Naive thymus-derived CD8-positive, alpha-beta T cell (primary cell): ENCODE measurements at regions not wholly inside any gene's neighbourhood (a gene's known extent, or its start where the extent isn't known, plus 50 kb on each side); places are given as distances from the start of the nearest gene placed in this dataset.
"Not testable (repeated sequence)": the region's sequence is repeated elsewhere in the genome, so short reads cannot be mapped to it uniquely, and the experiment has no call there.

ENCODE experiments used
- ATAC-seq, 2 donors: fragments of 150-1000 bp; cut with Tn5 transposase in 1 of 2; sonication (Bioruptor Pico), chemical (Tn5 transposase) in 1 of 2; 1 replicate in 1 of 2; 2 replicates in 1 of 2; pipeline ENCODE4 v1.10.0; 2021; ENCODE audit warnings: mild to moderate bottlenecking in 2 of 2, moderate library complexity in 2 of 2
- POLR2A ChIA-PET: fragments of 350-600 bp; sonication (Branson Sonifier 250); formaldehyde crosslinking; loops from one replicate; lab custom pipeline; 2021; ENCODE audit warnings: antibody characterized with exemption; lab: Charles Lee
- DNase-seq, 10 donors: peaks; one replicate each; pipeline versions ENCODE4 v3.0.0 to v3.0.0-alpha.2; 2020 to 2022
- H3K27ac Mint-ChIP-seq, 10 donors: one replicate each; pipeline ENCODE4 v1.8.0; 2020 to 2022; ENCODE audit warnings: mild to moderate bottlenecking in 10 of 10, mixed read lengths in 10 of 10, moderate library complexity in 4 of 10, inconsistent platforms in 1 of 10
- H3K27me3 Mint-ChIP-seq, 5 donors: one replicate each; pipeline ENCODE4 v1.8.0; 2021 to 2022; ENCODE audit warnings: mixed read lengths in 5 of 5
- H3K36me3 Mint-ChIP-seq, 3 donors: one replicate each; pipeline ENCODE4 v1.8.0; 2020 to 2022; ENCODE audit warnings: mixed read lengths in 3 of 3, mild to moderate bottlenecking in 2 of 3, inconsistent platforms in 1 of 3
- H3K4me1 Mint-ChIP-seq, 4 donors: one replicate each; pipeline ENCODE4 v1.8.0; 2021 to 2022; ENCODE audit warnings: mixed read lengths in 4 of 4
- H3K4me3 Mint-ChIP-seq, 10 donors: one replicate each; pipeline ENCODE4 v1.8.0; 2020 to 2022; ENCODE audit warnings: mild to moderate bottlenecking in 10 of 10, mixed read lengths in 10 of 10, moderate library complexity in 6 of 10, inconsistent platforms in 1 of 10
- H3K9me3 Mint-ChIP-seq, 9 donors: one replicate each; pipeline ENCODE4 v1.8.0; 2020 to 2022; ENCODE audit warnings: mixed read lengths in 9 of 9, mild to moderate bottlenecking in 3 of 9, inconsistent platforms in 1 of 9, moderate library complexity in 1 of 9

- peak overlapping the region in 6 of 10 donors; percentile 3 to 56 (median 28) for H3K27ac Mint-ChIP-seq
- no peak for DNase-seq
- H3K36me3 Mint-ChIP-seq: no peaks in the 10 kb centered on the region
- no peaks in the 10 kb centered on the region for H3K27me3 Mint-ChIP-seq
- H3K9me3 Mint-ChIP-seq: peaks cover 0 to 5% (median 2%) of the 10 kb centered on the region in 9 donors
- H3K4me1 Mint-ChIP-seq: peaks cover 21 to 51% (median 36%) of the 10 kb centered on the region in 4 donors
- peak overlapping the region in 1 of 10 donors; percentile 18 for H3K4me3 Mint-ChIP-seq
- POLR2A ChIA-PET: interaction anchor here (0.8 kb wide), 1 partner anchor 15 kb away, joined by 3 read pairs; no protein-coding TSS in a partner anchor
- no peak for ATAC-seq
These were observed 192.4 kb upstream of the RPL34 start for GRCh38 chr4:108427946-108428485.

- peak overlapping the region in 3 of 10 donors; percentile 27 to 80 (median 55) for H3K27ac Mint-ChIP-seq
- DNase-seq (no peak), ATAC-seq (no peak)
- POLR2A ChIA-PET: no interaction called here
- peaks cover 0 to 15% (median 4%) of the 10 kb centered on the region in 9 donors for H3K9me3 Mint-ChIP-seq
- peaks cover 0 to 6% (median 1%) of the 10 kb centered on the region in 3 donors for H3K36me3 Mint-ChIP-seq
- H3K4me3 Mint-ChIP-seq: no peak overlapping the region
- H3K27me3 Mint-ChIP-seq: no peaks in the 10 kb centered on the region
- peaks cover 11 to 39% (median 23%) of the 10 kb centered on the region in 4 donors for H3K4me1 Mint-ChIP-seq
These were observed 193.9 kb upstream of the RPL34 start for GRCh38 chr4:108426493-108426892.

- DNase-seq: no peak
- POLR2A ChIA-PET: no interaction called here
- Mint-ChIP-seq H3K27ac (peak overlapping the region in 4 of 10 donors; percentile 10 to 80 (median 32)), H3K27me3 (no peaks in the 10 kb centered on the region), H3K4me3 (no peak overlapping the region), H3K36me3 (peaks cover 0 to 6% (median 1%) of the 10 kb centered on the region in 3 donors), H3K9me3 (peaks cover 0 to 15% (median 4%) of the 10 kb centered on the region in 9 donors), H3K4me1 (peaks cover 10 to 34% (median 19%) of the 10 kb centered on the region in 4 donors)
- no peak for ATAC-seq
These were observed 194.4 kb upstream of the RPL34 start for GRCh38 chr4:108425988-108426387.

GRCh38 chr4:108417923-108418322 is 202.5 kb upstream of the RPL34 start:
- peaks cover 0 to 13% (median 2%) of the 10 kb centered on the region in 9 donors for H3K9me3 Mint-ChIP-seq
- POLR2A ChIA-PET: no interaction called here
- ATAC-seq (no peak), DNase-seq (no peak)
- no peak overlapping the region for H3K4me3 Mint-ChIP-seq
- H3K36me3 Mint-ChIP-seq: peaks cover 0 to 6% (median 1%) of the 10 kb centered on the region in 3 donors
- no peaks in the 10 kb centered on the region for H3K27me3 Mint-ChIP-seq
- H3K27ac Mint-ChIP-seq: peak overlapping the region in 3 of 10 donors; percentile 23 to 72 (median 26)
- peaks cover 6 to 31% (median 11%) of the 10 kb centered on the region in 4 donors for H3K4me1 Mint-ChIP-seq

- no peak overlapping the region for H3K4me3 Mint-ChIP-seq
- peaks cover 6 to 31% (median 11%) of the 10 kb centered on the region in 4 donors for H3K4me1 Mint-ChIP-seq
- POLR2A ChIA-PET: no interaction called here
- H3K27ac Mint-ChIP-seq: peak overlapping the region in 1 of 10 donors; percentile 51
- no peaks in the 10 kb centered on the region for H3K36me3 Mint-ChIP-seq
- ATAC-seq (no peak), DNase-seq (no peak)
- peaks cover 0 to 3% (median 0%) of the 10 kb centered on the region in 9 donors for H3K9me3 Mint-ChIP-seq
- H3K27me3 Mint-ChIP-seq: no peaks in the 10 kb centered on the region
These were observed 203.5 kb upstream of the RPL34 start for GRCh38 chr4:108416831-108417230.

- POLR2A ChIA-PET: no interaction called here
- no peaks in the 10 kb centered on the region for H3K9me3 Mint-ChIP-seq
- H3K36me3 Mint-ChIP-seq: no peaks in the 10 kb centered on the region
- no peak overlapping the region for H3K27ac Mint-ChIP-seq
- ATAC-seq (no peak), DNase-seq (no peak)
- no peaks in the 10 kb centered on the region for H3K27me3 Mint-ChIP-seq
- H3K4me3 Mint-ChIP-seq: no peak overlapping the region
- H3K4me1 Mint-ChIP-seq: peaks cover 5 to 28% (median 11%) of the 10 kb centered on the region in 4 donors
These were observed 205.0 kb upstream of the RPL34 start for GRCh38 chr4:108415389-108415788.

GRCh38 chr4:108411836-108412235 is 208.5 kb upstream of the RPL34 start:
- H3K4me1 Mint-ChIP-seq: peaks cover 0 to 9% (median 5%) of the 10 kb centered on the region in 4 donors
- no peak for DNase-seq
- ATAC-seq: no peak
- POLR2A ChIA-PET: interaction anchor here (0.8 kb wide), 1 partner anchor 54 kb away, joined by 4 read pairs; no protein-coding TSS in a partner anchor
- H3K27ac Mint-ChIP-seq: no peak overlapping the region
- no peaks in the 10 kb centered on the region for H3K36me3 Mint-ChIP-seq
- no peak overlapping the region for H3K4me3 Mint-ChIP-seq
- H3K9me3 Mint-ChIP-seq: no peaks in the 10 kb centered on the region
- no peaks in the 10 kb centered on the region for H3K27me3 Mint-ChIP-seq

GRCh38 chr4:108409691-108410090 is 210.7 kb upstream of the RPL34 start:
- H3K27ac Mint-ChIP-seq, H3K4me3 Mint-ChIP-seq, H3K36me3 Mint-ChIP-seq, POLR2A ChIA-PET, DNase-seq, H3K27me3 Mint-ChIP-seq, ATAC-seq, H3K4me1 Mint-ChIP-seq: not testable (repeated sequence)
- peaks cover 0 to 17% (median 6%) of the 10 kb centered on the region in 9 donors for H3K9me3 Mint-ChIP-seq

- Mint-ChIP-seq H3K36me3 (peaks cover 0 to 8% (median 4%) of the 10 kb centered on the region in 3 donors), H3K4me1 (peaks cover 0 to 6% (median 6%) of the 10 kb centered on the region in 4 donors), H3K27ac (no peak overlapping the region), H3K9me3 (peaks cover 0 to 17% (median 6%) of the 10 kb centered on the region in 9 donors), H3K4me3 (no peak overlapping the region), H3K27me3 (no peaks in the 10 kb centered on the region)
- ATAC-seq (no peak), DNase-seq (no peak)
- POLR2A ChIA-PET: no interaction called here
These were observed 214.8 kb upstream of the RPL34 start for GRCh38 chr4:108405586-108405985.

- DNase-seq: no peak
- Mint-ChIP-seq H3K4me1 (peaks cover 0 to 5% (median 3%) of the 10 kb centered on the region in 4 donors), H3K27ac (no peak overlapping the region), H3K4me3 (no peak overlapping the region), H3K9me3 (peaks cover 0 to 6% (median 0%) of the 10 kb centered on the region in 9 donors), H3K27me3 (no peaks in the 10 kb centered on the region), H3K36me3 (no peaks in the 10 kb centered on the region)
- POLR2A ChIA-PET: no interaction called here
- ATAC-seq: no peak
These were observed 220.1 kb upstream of the RPL34 start for GRCh38 chr4:108400309-108400708.

- H3K27ac Mint-ChIP-seq: peak overlapping the region in 1 of 10 donors; percentile 54
- H3K36me3 Mint-ChIP-seq: no peaks in the 10 kb centered on the region
- no peaks in the 10 kb centered on the region for H3K27me3 Mint-ChIP-seq
- DNase-seq: no peak
- ATAC-seq: no peak
- H3K4me1 Mint-ChIP-seq: peaks cover 0 to 11% (median 7%) of the 10 kb centered on the region in 4 donors
- POLR2A ChIA-PET: no interaction called here
- H3K9me3 Mint-ChIP-seq: peaks cover 0 to 3% (median 0%) of the 10 kb centered on the region in 9 donors
- H3K4me3 Mint-ChIP-seq: no peak overlapping the region
These were observed 220.6 kb upstream of the RPL34 start for GRCh38 chr4:108399610-108400265.

- Mint-ChIP-seq H3K9me3 (no peaks in the 10 kb centered on the region), H3K4me1 (peaks cover 0 to 17% (median 8%) of the 10 kb centered on the region in 4 donors), H3K4me3 (no peak overlapping the region), H3K27me3 (no peaks in the 10 kb centered on the region), H3K27ac (no peak overlapping the region), H3K36me3 (no peaks in the 10 kb centered on the region)
- DNase-seq (no peak), ATAC-seq (no peak)
- POLR2A ChIA-PET: interaction anchor here (0.7 kb wide), 1 partner anchor 22 kb away, joined by 3 read pairs; no protein-coding TSS in a partner anchor
These were observed 221.5 kb upstream of the RPL34 start for GRCh38 chr4:108398836-108399235.

- H3K36me3 Mint-ChIP-seq: no peaks in the 10 kb centered on the region
- H3K4me3 Mint-ChIP-seq: no peak overlapping the region
- no peaks in the 10 kb centered on the region for H3K9me3 Mint-ChIP-seq
- H3K4me1 Mint-ChIP-seq: peaks cover 0 to 19% (median 8%) of the 10 kb centered on the region in 4 donors
- DNase-seq: peak in 3 of 10 donors; percentile 1 to 11 (median 5)
- ATAC-seq: peak; percentile 35 to 73
- no peaks in the 10 kb centered on the region for H3K27me3 Mint-ChIP-seq
- H3K27ac Mint-ChIP-seq: no peak overlapping the region
- POLR2A ChIA-PET: no interaction called here
These were observed 222.1 kb upstream of the RPL34 start for GRCh38 chr4:108398316-108398715.
